Fibroblast of lung (primary cell): ENCODE measurements at regions not wholly inside any gene's neighbourhood (a gene's known extent, or its start where the extent isn't known, plus 50 kb on each side); places are given as distances from the start of the nearest gene placed in this dataset.

Experiments used
- DNase-seq, 2 donors: peaks; one replicate each; pipeline versions ENCODE4 v3.0.0 to v3.0.0-alpha.2; 2010; ENCODE audit warnings: low read depth in 2 of 2
- H2AFZ ChIP-seq: 2 replicates; pipeline ENCODE4 v1.5.1; 2012; ENCODE audit warnings: low read length, control low read depth, inconsistent platforms
- H3K27ac ChIP-seq: 2 replicates; pipeline ENCODE4 v1.5.1; 2011; ENCODE audit warnings: low read length, control low read depth; ENCODE audit not compliant: insufficient read depth
- H3K27me3 ChIP-seq: 2 replicates; pipeline ENCODE4 v1.5.1; 2011; ENCODE audit warnings: mild to moderate bottlenecking, low read length; ENCODE audit not compliant: control insufficient read depth, insufficient read depth
- H3K36me3 ChIP-seq: 2 replicates; pipeline ENCODE4 v1.5.1; 2011; ENCODE audit warnings: low read length; ENCODE audit not compliant: control insufficient read depth, insufficient read depth
- H3K4me1 ChIP-seq: 2 replicates; pipeline ENCODE4 v1.5.1; 2011; ENCODE audit warnings: low read length; ENCODE audit not compliant: control insufficient read depth, insufficient read depth; ENCODE audit errors: extremely low read depth
- H3K4me2 ChIP-seq: 2 replicates; pipeline ENCODE4 v1.5.1; 2011; ENCODE audit warnings: low read length, control low read depth; ENCODE audit not compliant: insufficient read depth; ENCODE audit errors: extremely low read depth
- H3K4me3 ChIP-seq, 4 experiments: fragments of 200-600 bp in 1 of 4; sonication (generic) in 1 of 4; replicated peaks in 1 of 4; 2 replicates each; pipeline ENCODE4 v1.5.1; 2011 to 2016; ENCODE audit warnings: low read length in 4 of 4, low read depth in 3 of 4, mild to moderate bottlenecking in 3 of 4, control low read depth in 2 of 4, inconsistent platforms in 1 of 4, mixed read lengths in 1 of 4; ENCODE audit not compliant: insufficient read depth in 1 of 4; ENCODE audit errors: control extremely low read depth in 1 of 4
- H3K79me2 ChIP-seq: 2 replicates; pipeline ENCODE4 v1.5.1; 2012; ENCODE audit warnings: mild to moderate bottlenecking, low read length, inconsistent platforms; ENCODE audit not compliant: control insufficient read depth, insufficient read depth
- H3K9ac ChIP-seq: 2 replicates; pipeline ENCODE4 v1.5.1; 2011; ENCODE audit warnings: mild to moderate bottlenecking, low read length, control low read depth; ENCODE audit not compliant: insufficient read depth
- H3K9me3 ChIP-seq: 2 replicates; pipeline ENCODE4 v1.5.1; 2012; ENCODE audit warnings: low read depth, low read length; ENCODE audit not compliant: control insufficient read depth, insufficient read depth
- H4K20me1 ChIP-seq: 2 replicates; pipeline ENCODE4 v1.5.1; 2011; ENCODE audit warnings: low read length; ENCODE audit not compliant: control insufficient read depth, insufficient read depth; ENCODE audit errors: extremely low read depth
- CTCF ChIP-seq, 2 donors: IDR thresholded peaks in 1 of 2; conservative IDR thresholded peaks in 1 of 2; 1 replicate in 1 of 2; 2 replicates in 1 of 2; pipeline ENCODE4 v1.5.1; 2011 to 2012; ENCODE audit warnings: low read length in 2 of 2, control low read depth in 1 of 2, inconsistent platforms in 1 of 2, low read depth in 1 of 2, mild to moderate bottlenecking in 1 of 2
- EZH2 ChIP-seq: IDR thresholded peaks from 2 replicates; pipeline ENCODE4 v1.5.1; 2012; ENCODE audit warnings: low read length, control low read depth, mild to moderate bottlenecking; ENCODE audit errors: missing control alignments

GRCh38 chr2:220081171-220081570 is 453.7 kb downstream of the SLC4A3 start:
- H3K9me3 ChIP-seq: no peaks in the 10 kb centered on the region
- H4K20me1 ChIP-seq: no peaks in the 10 kb centered on the region
- H3K9ac ChIP-seq: no peak overlapping the region
- no peaks in the 10 kb centered on the region for H3K36me3 ChIP-seq
- H3K79me2 ChIP-seq: no peaks in the 10 kb centered on the region
- H3K27me3 ChIP-seq: no peaks in the 10 kb centered on the region
- no peak overlapping the region for H3K27ac ChIP-seq
- no peak overlapping the region for H2AFZ ChIP-seq
- H3K4me1 ChIP-seq: no peaks in the 10 kb centered on the region
- TF ChIP-seq CTCF (conservative IDR thresholded peaks at IDR 0.05 in 1 of 2, IDR thresholded peaks at IDR 0.05 in 1 of 2; ENCODE audit: low read depth in 1 of 2, low read length in 2 of 2) (no peak), EZH2 (no peak)
- no peak overlapping the region for H3K4me2 ChIP-seq
- no peak overlapping the region for H3K4me3 ChIP-seq
- DNase-seq: no peak

- no peak for TF ChIP-seq EZH2
- TF ChIP-seq CTCF (conservative IDR thresholded peaks at IDR 0.05 in 1 of 2, IDR thresholded peaks at IDR 0.05 in 1 of 2; ENCODE audit: low read depth in 1 of 2, low read length in 2 of 2): no peak
- no peaks in the 10 kb centered on the region for H3K4me1 ChIP-seq
- H4K20me1 ChIP-seq: no peaks in the 10 kb centered on the region
- no peaks in the 10 kb centered on the region for H3K79me2 ChIP-seq
- no peak for DNase-seq
- no peak overlapping the region for H3K4me3 ChIP-seq
- no peak overlapping the region for H3K9ac ChIP-seq
- no peak overlapping the region for H3K4me2 ChIP-seq
- no peak overlapping the region for H2AFZ ChIP-seq
- no peaks in the 10 kb centered on the region for H3K36me3 ChIP-seq
- no peak overlapping the region for H3K27ac ChIP-seq
- no peaks in the 10 kb centered on the region for H3K27me3 ChIP-seq
- H3K9me3 ChIP-seq: no peaks in the 10 kb centered on the region
Measured at GRCh38 chr2:220090050-220090449, 462.6 kb downstream of the SLC4A3 start.

DNA sequence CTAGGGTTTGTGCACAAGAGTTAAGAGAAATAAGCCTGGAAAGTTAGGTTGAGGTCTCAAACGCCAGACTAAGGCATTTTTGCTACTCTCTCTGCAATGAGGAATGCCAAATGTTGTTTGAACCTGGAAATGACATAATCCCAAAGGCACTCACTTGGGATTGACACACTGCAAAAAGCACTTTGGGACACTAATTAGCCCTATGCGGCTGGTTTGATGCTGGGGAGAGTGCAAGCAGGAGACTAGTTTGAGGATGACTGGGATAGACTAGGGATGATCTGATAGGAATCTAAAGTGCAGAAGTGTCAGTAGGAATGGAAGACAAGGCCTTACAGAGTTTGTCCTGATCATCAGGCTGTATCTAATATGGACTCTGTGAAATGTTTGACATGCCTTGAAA is 469.0 kb downstream of the SLC4A3 start:
- Histone ChIP-seq H3K27me3 (no peaks in the 10 kb centered on the region), H3K9ac (no peak overlapping the region), H2AFZ (no peak overlapping the region), H3K4me2 (no peak overlapping the region), H3K27ac (no peak overlapping the region), H3K4me3 (no peak overlapping the region), H4K20me1 (no peaks in the 10 kb centered on the region), H3K9me3 (no peaks in the 10 kb centered on the region), H3K79me2 (no peaks in the 10 kb centered on the region), H3K36me3 (no peaks in the 10 kb centered on the region), H3K4me1 (no peaks in the 10 kb centered on the region)
- TF ChIP-seq EZH2 (no peak), CTCF (conservative IDR thresholded peaks at IDR 0.05 in 1 of 2, IDR thresholded peaks at IDR 0.05 in 1 of 2; ENCODE audit: low read depth in 1 of 2, low read length in 2 of 2) (no peak)
- DNase-seq: peak in 1 of 2 donors; percentile 65
